ENCODE measurements at regions not wholly inside any gene's neighbourhood (a gene's known extent, or its start where the extent isn't known, plus 50 kb on each side); places are given as distances from the start of the nearest gene placed in this dataset.

DNA sequence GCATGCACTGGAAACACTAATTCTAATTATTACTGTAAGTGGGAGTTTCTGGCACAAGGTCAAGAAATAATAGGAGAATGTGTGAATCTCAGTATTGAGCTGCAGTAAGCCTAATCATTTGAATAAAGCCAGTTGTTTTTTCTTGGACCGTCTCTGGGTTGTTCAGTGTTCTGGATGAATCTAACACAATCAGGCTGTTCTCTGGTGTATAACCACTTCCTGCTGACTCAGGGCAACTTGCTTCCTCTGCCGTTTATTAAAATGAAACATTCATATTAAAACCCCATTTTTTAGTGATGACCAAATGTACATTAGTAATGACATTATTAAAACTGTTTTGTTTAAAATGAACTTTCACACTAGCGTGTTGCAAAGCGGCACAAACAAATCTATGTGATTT is 273.1 kb upstream of the SNX7 start:
- Histone ChIP-seq H3K27me3 (no peaks in the 10 kb centered on the region), H3K4me3 (peak overlapping the region in 1 of 3 donors; percentile 22), H3K4me1 (no peaks in the 10 kb centered on the region), H3K27ac (no peak overlapping the region), H3K9me3 (no peaks in the 10 kb centered on the region), H3K36me3 (no peaks in the 10 kb centered on the region)
- DNase-seq (ENCODE audit: low spot score in 2 of 2), result no peak
- TF ChIP-seq POLR2AphosphoS5 (IDR thresholded peaks at IDR 0.05) (no peak), POLR2A (IDR thresholded peaks at IDR 0.05) (no peak)
- TF ChIP-seq, protein P1, sequence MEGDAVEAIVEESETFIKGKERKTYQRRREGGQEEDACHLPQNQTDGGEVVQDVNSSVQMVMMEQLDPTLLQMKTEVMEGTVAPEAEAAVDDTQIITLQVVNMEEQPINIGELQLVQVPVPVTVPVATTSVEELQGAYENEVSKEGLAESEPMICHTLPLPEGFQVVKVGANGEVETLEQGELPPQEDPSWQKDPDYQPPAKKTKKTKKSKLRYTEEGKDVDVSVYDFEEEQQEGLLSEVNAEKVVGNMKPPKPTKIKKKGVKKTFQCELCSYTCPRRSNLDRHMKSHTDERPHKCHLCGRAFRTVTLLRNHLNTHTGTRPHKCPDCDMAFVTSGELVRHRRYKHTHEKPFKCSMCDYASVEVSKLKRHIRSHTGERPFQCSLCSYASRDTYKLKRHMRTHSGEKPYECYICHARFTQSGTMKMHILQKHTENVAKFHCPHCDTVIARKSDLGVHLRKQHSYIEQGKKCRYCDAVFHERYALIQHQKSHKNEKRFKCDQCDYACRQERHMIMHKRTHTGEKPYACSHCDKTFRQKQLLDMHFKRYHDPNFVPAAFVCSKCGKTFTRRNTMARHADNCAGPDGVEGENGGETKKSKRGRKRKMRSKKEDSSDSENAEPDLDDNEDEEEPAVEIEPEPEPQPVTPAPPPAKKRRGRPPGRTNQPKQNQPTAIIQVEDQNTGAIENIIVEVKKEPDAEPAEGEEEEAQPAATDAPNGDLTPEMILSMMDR (IDR thresholded peaks at IDR 0.05), result no peak
- intact Hi-C loops (cut with DNase I; ENCODE audit: low total_unique reads), result no loop called here

DNA sequence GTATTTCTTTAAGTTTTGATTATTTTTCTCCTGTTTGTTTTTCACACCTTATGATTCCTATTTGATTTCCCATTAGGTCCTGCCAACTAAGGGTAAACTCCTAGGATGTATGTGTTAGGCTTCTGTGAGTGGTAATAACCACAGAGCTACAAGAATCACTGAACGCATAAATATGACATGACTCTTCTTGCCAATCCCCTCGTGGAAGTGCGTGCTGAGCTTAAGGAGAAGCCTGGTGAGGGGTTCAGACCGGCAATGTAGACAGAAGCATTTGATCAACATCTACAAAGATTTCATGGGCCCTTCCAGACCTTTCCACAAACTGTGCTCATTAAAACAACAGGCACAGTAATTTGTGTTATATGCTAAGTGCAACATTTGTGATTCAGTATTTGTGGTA is 273.8 kb upstream of the SNX7 start:
- Histone ChIP-seq H3K27me3 (no peaks in the 10 kb centered on the region), H3K27ac (peak overlapping the region in 1 of 2 donors; percentile 19), H3K4me3 (no peak overlapping the region), H3K4me1 (no peaks in the 10 kb centered on the region), H3K36me3 (no peaks in the 10 kb centered on the region), H3K9me3 (no peaks in the 10 kb centered on the region)
- no peak for DNase-seq (ENCODE audit: low spot score in 2 of 2)
- TF ChIP-seq POLR2A (IDR thresholded peaks at IDR 0.05) (no peak), POLR2AphosphoS5 (IDR thresholded peaks at IDR 0.05) (no peak)
- TF ChIP-seq, protein P1 (IDR thresholded peaks at IDR 0.05), result no peak
- intact Hi-C loops (cut with DNase I; ENCODE audit: low total_unique reads), result no loop called here

DNA sequence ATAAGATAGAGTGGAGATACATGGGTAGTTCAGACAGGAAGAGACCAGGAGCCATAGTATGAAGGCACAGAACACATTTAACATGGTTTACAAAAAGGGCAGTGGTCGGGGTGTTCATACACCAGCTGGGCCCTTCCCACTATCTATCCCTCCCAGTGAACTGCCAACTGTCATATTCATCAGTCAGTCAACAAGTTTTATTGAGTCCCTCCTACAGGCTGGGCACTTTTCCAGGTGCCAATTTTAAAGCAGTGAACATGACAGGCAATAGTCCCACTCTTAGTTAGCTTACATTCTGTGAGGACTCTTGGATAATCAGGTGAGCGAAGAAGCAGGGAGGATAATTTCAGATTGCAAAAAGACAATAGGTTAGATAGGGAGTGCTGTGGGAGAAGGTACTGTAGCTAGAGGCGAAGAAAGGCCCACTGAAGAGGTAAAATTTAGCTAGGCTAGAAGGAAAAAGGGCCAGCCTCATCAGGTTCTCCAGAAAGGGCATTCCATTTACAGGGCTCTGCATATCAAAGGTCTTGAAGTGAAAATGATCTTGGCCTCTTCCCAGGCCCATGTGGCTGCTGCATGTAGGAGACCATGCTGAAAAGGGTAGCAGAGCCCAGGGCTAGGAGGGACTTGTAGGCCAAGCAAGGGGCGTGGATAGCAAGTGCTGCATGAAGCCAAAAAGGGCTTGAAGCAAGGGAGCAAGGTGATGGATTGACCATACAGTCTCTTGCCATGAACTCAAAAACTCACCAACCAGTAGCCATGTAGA is 274.7 kb upstream of the SNX7 start:
- Histone ChIP-seq H3K9me3 (no peaks in the 10 kb centered on the region), H3K27me3 (no peaks in the 10 kb centered on the region), H3K27ac (no peak overlapping the region), H3K4me3 (no peak overlapping the region), H3K4me1 (no peaks in the 10 kb centered on the region), H3K36me3 (no peaks in the 10 kb centered on the region)
- no peak for TF ChIP-seq POLR2AphosphoS5 (IDR thresholded peaks at IDR 0.05)
- no peak for TF ChIP-seq POLR2A (IDR thresholded peaks at IDR 0.05)
- TF ChIP-seq, protein P1 (IDR thresholded peaks at IDR 0.05), result no peak
- no peak for DNase-seq (ENCODE audit: low spot score in 2 of 2)
- intact Hi-C loops (cut with DNase I; ENCODE audit: low total_unique reads), result no loop called here

DNA sequence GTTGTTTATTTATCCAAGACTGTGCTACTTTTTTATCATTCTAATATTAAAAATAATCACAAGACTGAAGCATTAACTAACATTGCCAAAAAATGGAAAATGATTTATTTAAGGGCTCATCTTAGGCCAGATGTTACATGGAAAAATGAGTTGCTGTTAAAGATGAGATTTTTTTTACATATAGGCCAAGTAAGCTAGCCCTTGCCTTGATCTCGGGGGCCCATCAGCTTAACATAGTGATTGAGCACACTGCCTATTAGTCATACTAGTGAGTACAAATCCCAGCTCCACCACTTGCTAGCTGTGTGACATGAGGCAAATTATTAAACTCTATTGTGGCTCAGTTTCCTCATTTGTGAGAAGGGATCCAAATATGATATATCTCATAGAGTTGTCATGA is 275.9 kb upstream of the SNX7 start:
- H3K27me3 ChIP-seq, result no peaks in the 10 kb centered on the region
- intact Hi-C loops (cut with DNase I; ENCODE audit: low total_unique reads), result no loop called here

More for the DNA sequence above, 275.9 kb upstream of the SNX7 start:
- H3K4me3 ChIP-seq, result no peak overlapping the region
- no peaks in the 10 kb centered on the region for H3K9me3 ChIP-seq
- no peak for TF ChIP-seq POLR2A (IDR thresholded peaks at IDR 0.05)
- TF ChIP-seq, protein P1 (IDR thresholded peaks at IDR 0.05), result no peak
- TF ChIP-seq POLR2AphosphoS5 (IDR thresholded peaks at IDR 0.05), result no peak
- H3K27ac ChIP-seq, result no peak overlapping the region
- DNase-seq (ENCODE audit: low spot score in 2 of 2), result no peak
- H3K4me1 ChIP-seq, result no peaks in the 10 kb centered on the region
- H3K36me3 ChIP-seq, result no peaks in the 10 kb centered on the region
